ENCODE measurements at regions not wholly inside any gene's neighbourhood (a gene's known extent, or its start where the extent isn't known, plus 50 kb on each side); places are given as distances from the start of the nearest gene placed in this dataset.

GRCh38 chr11:42542336-42542735 lies 769.5 kb upstream of the API5 start:
- Mint-ChIP-seq H3K9me3 (no peaks in the 10 kb centered on the region), H3K36me3 (ENCODE audit: low read depth) (no peaks in the 10 kb centered on the region), H3K27ac (no peak overlapping the region), H3K4me1 (no peaks in the 10 kb centered on the region), H3K27me3 (ENCODE audit: low read depth, poor library complexity) (no peaks in the 10 kb centered on the region), H3K4me3 (no peak overlapping the region)
- TF ChIP-seq CTCF (IDR thresholded peaks at IDR 0.05) = no peak
- no peak for DNase-seq

GRCh38 chr11:42543844-42544419 lies 767.9 kb upstream of the API5 start:
- H3K27me3 Mint-ChIP-seq (ENCODE audit: low read depth, poor library complexity) = peaks cover 2% of the 10 kb centered on the region
- no peak overlapping the region for H3K27ac Mint-ChIP-seq
- H3K36me3 Mint-ChIP-seq (ENCODE audit: low read depth) = no peaks in the 10 kb centered on the region
- no peaks in the 10 kb centered on the region for H3K4me1 Mint-ChIP-seq
- DNase-seq = no peak
- H3K9me3 Mint-ChIP-seq = no peaks in the 10 kb centered on the region
- TF ChIP-seq CTCF (IDR thresholded peaks at IDR 0.05) = no peak
- H3K4me3 Mint-ChIP-seq = no peak overlapping the region

DNA sequence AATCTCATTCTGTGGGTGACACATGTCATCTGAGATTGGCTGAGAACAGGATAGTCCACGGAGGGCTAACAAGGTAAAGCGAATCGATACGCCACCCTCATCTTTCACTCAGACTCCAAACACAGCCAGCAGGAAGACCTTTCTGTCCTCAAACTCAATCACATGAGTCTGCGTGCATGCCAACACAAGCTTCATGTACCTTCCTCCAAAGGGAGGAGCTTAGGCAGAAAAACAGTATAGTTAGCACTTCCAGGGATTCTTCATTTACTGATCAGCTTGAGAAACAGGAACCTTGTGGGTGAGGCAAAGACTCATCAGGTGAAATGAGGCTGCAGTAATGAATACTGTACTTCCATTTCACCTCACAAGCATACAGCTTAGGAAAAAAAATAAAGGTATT lies 767.1 kb upstream of the API5 start:
- H3K9me3 Mint-ChIP-seq = no peaks in the 10 kb centered on the region
- H3K4me3 Mint-ChIP-seq = no peak overlapping the region
- no peak for TF ChIP-seq CTCF (IDR thresholded peaks at IDR 0.05)
- DNase-seq = no peak
- no peaks in the 10 kb centered on the region for H3K36me3 Mint-ChIP-seq (ENCODE audit: low read depth)
- H3K4me1 Mint-ChIP-seq = no peaks in the 10 kb centered on the region
- H3K27ac Mint-ChIP-seq = no peak overlapping the region
- peaks cover 4% of the 10 kb centered on the region for H3K27me3 Mint-ChIP-seq (ENCODE audit: low read depth, poor library complexity)

DNA sequence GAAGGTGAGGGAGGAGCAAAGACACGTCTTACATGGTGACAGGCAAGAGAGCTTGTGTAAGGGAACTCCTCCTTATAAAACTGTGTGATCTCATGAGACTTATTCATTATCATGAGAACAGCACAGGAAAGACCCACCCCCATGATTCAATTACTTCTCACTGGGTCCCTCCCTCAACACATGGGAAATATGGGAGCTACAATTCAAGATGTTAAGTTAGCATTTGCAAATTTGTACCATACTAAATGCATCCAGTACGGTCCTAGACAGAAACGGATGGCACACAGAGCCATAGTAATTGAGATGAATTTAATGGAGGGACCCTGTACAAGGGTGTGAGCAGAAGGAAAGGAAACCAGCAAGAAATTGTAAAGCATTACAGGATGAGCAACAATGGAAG lies 765.8 kb upstream of the API5 start:
- Mint-ChIP-seq H3K4me3 (no peak overlapping the region), H3K27ac (no peak overlapping the region), H3K4me1 (no peaks in the 10 kb centered on the region), H3K36me3 (ENCODE audit: low read depth) (no peaks in the 10 kb centered on the region), H3K9me3 (no peaks in the 10 kb centered on the region), H3K27me3 (ENCODE audit: low read depth, poor library complexity) (peaks cover 4% of the 10 kb centered on the region)
- no peak for TF ChIP-seq CTCF (IDR thresholded peaks at IDR 0.05)
- no peak for DNase-seq

GRCh38 chr11:42552786-42553185 lies 759.0 kb upstream of the API5 start:
- H3K4me1 Mint-ChIP-seq = no peaks in the 10 kb centered on the region
- no peaks in the 10 kb centered on the region for H3K9me3 Mint-ChIP-seq

More at GRCh38 chr11:42552786-42553185, 759.0 kb upstream of the API5 start:
- Mint-ChIP-seq H3K27ac (no peak overlapping the region), H3K27me3 (ENCODE audit: low read depth, poor library complexity) (peaks cover 4% of the 10 kb centered on the region), H3K4me3 (no peak overlapping the region), H3K36me3 (ENCODE audit: low read depth) (no peaks in the 10 kb centered on the region)
- no peak for DNase-seq
- no peak for TF ChIP-seq CTCF (IDR thresholded peaks at IDR 0.05)
